Ishikawa (cell line): ENCODE measurements at regions not wholly inside any gene's neighbourhood (a gene's known extent, or its start where the extent isn't known, plus 50 kb on each side); places are given as distances from the start of the nearest gene placed in this dataset.

Experiments
- CEBPB ChIP-seq: IDR thresholded peaks from 2 replicates; pipeline ENCODE4 v1.6.1; 2012
- CREB1 ChIP-seq: IDR thresholded peaks from 2 replicates; pipeline ENCODE4 v1.6.1; 2012; ENCODE audit warnings: low read depth
- EGR1 ChIP-seq: IDR thresholded peaks from 2 replicates; pipeline ENCODE4 v1.6.1; 2012
- EP300 ChIP-seq: IDR thresholded peaks from 2 replicates; pipeline ENCODE4 v1.6.1; 2012; ENCODE audit warnings: borderline replicate concordance
- FOXM1 ChIP-seq: IDR thresholded peaks from 2 replicates; pipeline ENCODE4 v1.6.1; 2012; ENCODE audit warnings: low read depth, borderline replicate concordance
- NFIC ChIP-seq: IDR thresholded peaks from 2 replicates; pipeline ENCODE4 v1.6.1; 2012
- RAD21 ChIP-seq: IDR thresholded peaks from 2 replicates; pipeline ENCODE4 v1.6.1; 2012; ENCODE audit warnings: low read depth
- TAF1 ChIP-seq: IDR thresholded peaks from 2 replicates; pipeline ENCODE4 v1.6.1; 2012; ENCODE audit warnings: low read depth, mild to moderate bottlenecking
- TEAD4 ChIP-seq: IDR thresholded peaks from 2 replicates; pipeline ENCODE4 v1.6.1; 2012
- YY1 ChIP-seq: IDR thresholded peaks from 2 replicates; pipeline ENCODE4 v1.6.1; 2012; ENCODE audit warnings: low read depth
- TF ChIP-seq, protein P1 (sequence below): IDR thresholded peaks from 2 replicates; pipeline ENCODE4 v1.6.1; 2012; ENCODE audit warnings: low read depth, mild to moderate bottlenecking
- TF ChIP-seq, protein P2 (sequence below): IDR thresholded peaks from 2 replicates; pipeline ENCODE4 v1.6.1; 2012

DNA sequence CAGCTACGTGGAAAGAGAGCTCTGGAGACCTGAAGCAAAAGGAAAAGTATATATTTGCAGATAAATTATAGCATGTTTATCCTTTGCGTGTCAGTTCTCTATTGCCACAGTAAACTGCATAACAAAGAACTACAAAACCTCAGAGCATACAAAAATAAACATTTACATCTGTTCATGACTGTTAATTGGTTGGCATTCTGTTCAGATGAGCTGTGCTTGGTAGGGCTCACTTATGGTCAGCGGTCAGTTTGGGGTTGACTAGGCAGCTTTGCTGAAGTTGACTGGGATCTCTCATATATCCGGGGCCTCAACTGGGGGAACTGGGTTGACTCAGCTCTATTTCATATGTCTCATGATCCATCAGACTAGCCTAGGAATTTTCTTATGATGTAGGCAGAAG, 257.7 kb downstream of the TLE1 start:
- TF ChIP-seq NFIC (no peak), EGR1 (no peak), RAD21 (no peak), TAF1 (no peak), TEAD4 (no peak), YY1 (no peak), EP300 (no peak), CREB1 (no peak), CEBPB (no peak), FOXM1 (no peak)
- TF ChIP-seq, protein P1, sequence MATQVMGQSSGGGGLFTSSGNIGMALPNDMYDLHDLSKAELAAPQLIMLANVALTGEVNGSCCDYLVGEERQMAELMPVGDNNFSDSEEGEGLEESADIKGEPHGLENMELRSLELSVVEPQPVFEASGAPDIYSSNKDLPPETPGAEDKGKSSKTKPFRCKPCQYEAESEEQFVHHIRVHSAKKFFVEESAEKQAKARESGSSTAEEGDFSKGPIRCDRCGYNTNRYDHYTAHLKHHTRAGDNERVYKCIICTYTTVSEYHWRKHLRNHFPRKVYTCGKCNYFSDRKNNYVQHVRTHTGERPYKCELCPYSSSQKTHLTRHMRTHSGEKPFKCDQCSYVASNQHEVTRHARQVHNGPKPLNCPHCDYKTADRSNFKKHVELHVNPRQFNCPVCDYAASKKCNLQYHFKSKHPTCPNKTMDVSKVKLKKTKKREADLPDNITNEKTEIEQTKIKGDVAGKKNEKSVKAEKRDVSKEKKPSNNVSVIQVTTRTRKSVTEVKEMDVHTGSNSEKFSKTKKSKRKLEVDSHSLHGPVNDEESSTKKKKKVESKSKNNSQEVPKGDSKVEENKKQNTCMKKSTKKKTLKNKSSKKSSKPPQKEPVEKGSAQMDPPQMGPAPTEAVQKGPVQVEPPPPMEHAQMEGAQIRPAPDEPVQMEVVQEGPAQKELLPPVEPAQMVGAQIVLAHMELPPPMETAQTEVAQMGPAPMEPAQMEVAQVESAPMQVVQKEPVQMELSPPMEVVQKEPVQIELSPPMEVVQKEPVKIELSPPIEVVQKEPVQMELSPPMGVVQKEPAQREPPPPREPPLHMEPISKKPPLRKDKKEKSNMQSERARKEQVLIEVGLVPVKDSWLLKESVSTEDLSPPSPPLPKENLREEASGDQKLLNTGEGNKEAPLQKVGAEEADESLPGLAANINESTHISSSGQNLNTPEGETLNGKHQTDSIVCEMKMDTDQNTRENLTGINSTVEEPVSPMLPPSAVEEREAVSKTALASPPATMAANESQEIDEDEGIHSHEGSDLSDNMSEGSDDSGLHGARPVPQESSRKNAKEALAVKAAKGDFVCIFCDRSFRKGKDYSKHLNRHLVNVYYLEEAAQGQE: no peak
- TF ChIP-seq, protein P2, sequence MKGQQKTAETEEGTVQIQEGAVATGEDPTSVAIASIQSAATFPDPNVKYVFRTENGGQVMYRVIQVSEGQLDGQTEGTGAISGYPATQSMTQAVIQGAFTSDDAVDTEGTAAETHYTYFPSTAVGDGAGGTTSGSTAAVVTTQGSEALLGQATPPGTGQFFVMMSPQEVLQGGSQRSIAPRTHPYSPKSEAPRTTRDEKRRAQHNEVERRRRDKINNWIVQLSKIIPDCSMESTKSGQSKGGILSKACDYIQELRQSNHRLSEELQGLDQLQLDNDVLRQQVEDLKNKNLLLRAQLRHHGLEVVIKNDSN: no peak
